Calu3 (cell line): ENCODE measurements at regions not wholly inside any gene's neighbourhood (a gene's known extent, or its start where the extent isn't known, plus 50 kb on each side); places are given as distances from the start of the nearest gene placed in this dataset.

Experiments used
- BruUV-seq: library from RNA; stranded (reverse); fragments of 400-500 nt; replicated peaks from 2 replicates; lab custom pipeline; 2021; lab: Mats Ljungman, UMichigan
- CTCF ChIA-PET: fragments of 300-600 bp; sonication (Branson Sonifier 250); formaldehyde crosslinking; loops from one replicate; lab custom pipeline; 2022; ENCODE audit warnings: antibody characterized with exemption; lab: Charles Lee
- DNase-seq: peaks from one replicate; pipeline ENCODE4 v3.0.0; 2022
- H3K27ac Mint-ChIP-seq: one replicate; pipeline ENCODE4 v1.8.0; 2022; ENCODE audit warnings: mixed read lengths; ENCODE audit not compliant: unreplicated experiment
- H3K27me3 Mint-ChIP-seq: one replicate; pipeline ENCODE4 v1.8.0; 2022; ENCODE audit warnings: mixed read lengths; ENCODE audit not compliant: unreplicated experiment
- H3K36me3 Mint-ChIP-seq: one replicate; pipeline ENCODE4 v1.8.0; 2022; ENCODE audit warnings: mild to moderate bottlenecking, moderate library complexity, mixed read lengths; ENCODE audit not compliant: insufficient read depth, unreplicated experiment
- H3K4me1 Mint-ChIP-seq: one replicate; pipeline ENCODE4 v1.8.0; 2022; ENCODE audit warnings: mild to moderate bottlenecking, low read depth, mixed read lengths; ENCODE audit not compliant: unreplicated experiment
- H3K4me3 Mint-ChIP-seq: one replicate; pipeline ENCODE4 v1.8.0; 2022; ENCODE audit warnings: mild to moderate bottlenecking, low read depth, moderate library complexity, mixed read lengths; ENCODE audit not compliant: unreplicated experiment
- H3K9me3 Mint-ChIP-seq: one replicate; pipeline ENCODE4 v1.8.0; 2022; ENCODE audit warnings: low read depth, mixed read lengths; ENCODE audit not compliant: unreplicated experiment
- intact Hi-C: fragments of 100-400 bp; cut with micrococcal nuclease; formaldehyde crosslinking; loops from one replicate; pipeline ENCODE4 v1.10.0; 2022; ENCODE audit not compliant: unreplicated experiment
- TF ChIP-seq, protein P1 (sequence below): fragments of 200-600 bp; IDR thresholded peaks from one replicate; pipeline ENCODE4 v1.8.0; 2022; ENCODE audit warnings: antibody characterized with exemption; ENCODE audit not compliant: unreplicated experiment

DNA sequence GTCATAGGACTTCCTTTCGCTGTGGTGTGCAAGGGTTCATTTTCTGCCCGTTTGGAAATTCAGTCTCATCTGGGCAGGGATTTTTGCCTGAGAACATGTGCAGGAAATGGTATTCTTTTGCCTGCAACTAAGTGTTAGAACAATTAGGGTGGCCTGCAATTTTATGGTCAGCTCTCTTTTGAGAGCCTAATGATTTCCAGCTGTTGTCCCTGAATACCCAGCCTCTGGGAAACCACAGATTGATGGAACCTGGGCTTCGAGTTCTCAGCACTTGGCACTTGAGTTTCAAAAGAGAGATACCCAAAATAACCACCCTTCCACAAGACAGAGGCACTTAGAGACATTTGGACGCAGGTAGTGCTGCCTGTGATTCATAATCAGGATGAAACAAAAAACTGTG lies 217.2 kb upstream of the FOXA2 start:
- H3K4me1 Mint-ChIP-seq = peaks cover 11% of the 10 kb centered on the region
- H3K27me3 Mint-ChIP-seq = peaks cover 14% of the 10 kb centered on the region
- TF ChIP-seq, protein P1, sequence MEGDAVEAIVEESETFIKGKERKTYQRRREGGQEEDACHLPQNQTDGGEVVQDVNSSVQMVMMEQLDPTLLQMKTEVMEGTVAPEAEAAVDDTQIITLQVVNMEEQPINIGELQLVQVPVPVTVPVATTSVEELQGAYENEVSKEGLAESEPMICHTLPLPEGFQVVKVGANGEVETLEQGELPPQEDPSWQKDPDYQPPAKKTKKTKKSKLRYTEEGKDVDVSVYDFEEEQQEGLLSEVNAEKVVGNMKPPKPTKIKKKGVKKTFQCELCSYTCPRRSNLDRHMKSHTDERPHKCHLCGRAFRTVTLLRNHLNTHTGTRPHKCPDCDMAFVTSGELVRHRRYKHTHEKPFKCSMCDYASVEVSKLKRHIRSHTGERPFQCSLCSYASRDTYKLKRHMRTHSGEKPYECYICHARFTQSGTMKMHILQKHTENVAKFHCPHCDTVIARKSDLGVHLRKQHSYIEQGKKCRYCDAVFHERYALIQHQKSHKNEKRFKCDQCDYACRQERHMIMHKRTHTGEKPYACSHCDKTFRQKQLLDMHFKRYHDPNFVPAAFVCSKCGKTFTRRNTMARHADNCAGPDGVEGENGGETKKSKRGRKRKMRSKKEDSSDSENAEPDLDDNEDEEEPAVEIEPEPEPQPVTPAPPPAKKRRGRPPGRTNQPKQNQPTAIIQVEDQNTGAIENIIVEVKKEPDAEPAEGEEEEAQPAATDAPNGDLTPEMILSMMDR = no peak
- no peak overlapping the region for H3K27ac Mint-ChIP-seq
- DNase-seq = no peak
- no peak overlapping the region for H3K4me3 Mint-ChIP-seq
- intact Hi-C loops = no loop called here
- no TSS peak for BruUV-seq
- H3K36me3 Mint-ChIP-seq = no peaks in the 10 kb centered on the region
- H3K9me3 Mint-ChIP-seq = no peaks in the 10 kb centered on the region
- CTCF ChIA-PET = no interaction called here

DNA sequence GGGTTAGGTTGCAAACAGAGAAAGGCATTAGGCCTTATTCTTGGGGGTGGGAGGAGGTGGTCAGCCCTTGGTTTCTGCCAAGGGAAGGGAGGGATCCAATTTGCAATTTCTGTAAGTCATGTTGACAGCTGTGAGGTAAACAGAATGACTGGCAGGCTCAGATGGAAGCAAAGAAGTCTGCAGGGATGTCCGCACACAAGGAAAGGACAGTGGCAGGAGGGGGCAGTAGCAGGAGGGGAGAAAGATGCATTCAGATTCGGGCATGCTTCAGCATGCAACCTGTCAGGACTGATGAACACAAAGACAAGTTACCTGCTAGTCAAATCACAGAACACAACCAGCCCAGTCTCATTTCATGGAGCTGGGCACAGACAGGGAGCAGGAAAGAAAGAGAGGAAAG lies 217.9 kb upstream of the FOXA2 start:
- DNase-seq = no peak
- H3K27me3 Mint-ChIP-seq = peaks cover 14% of the 10 kb centered on the region

DNA sequence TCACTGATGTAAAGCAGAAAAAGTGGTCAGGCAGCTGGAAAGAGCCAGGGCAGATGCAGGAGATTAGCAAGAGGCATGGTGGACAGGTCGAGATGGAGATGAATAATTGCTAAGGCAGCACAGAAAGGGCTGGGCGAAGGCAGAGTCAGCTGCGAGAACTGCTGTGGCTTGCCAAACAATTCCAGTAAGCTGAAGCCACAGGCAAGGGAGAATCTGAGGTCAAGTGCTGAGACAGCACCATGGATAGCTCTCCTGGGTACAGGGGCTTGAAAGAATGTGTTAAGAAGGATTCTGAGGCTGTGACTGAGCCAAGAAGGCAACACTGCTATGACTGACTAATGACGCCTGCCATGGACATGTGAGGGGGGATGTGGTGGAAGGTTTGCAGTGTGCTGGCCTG lies 220.8 kb upstream of the FOXA2 start:
- TF ChIP-seq, protein P1 = no peak
- Mint-ChIP-seq H3K9me3 (no peaks in the 10 kb centered on the region), H3K4me3 (no peak overlapping the region), H3K4me1 (no peaks in the 10 kb centered on the region), H3K36me3 (no peaks in the 10 kb centered on the region), H3K27ac (no peak overlapping the region), H3K27me3 (peaks cover 14% of the 10 kb centered on the region)
- CTCF ChIA-PET = no interaction called here
- intact Hi-C loops = no loop called here
- no TSS peak for BruUV-seq
- DNase-seq = no peak

More for the DNA sequence above, 217.9 kb upstream of the FOXA2 start:
- peaks cover 5% of the 10 kb centered on the region for H3K4me1 Mint-ChIP-seq
- no peaks in the 10 kb centered on the region for H3K9me3 Mint-ChIP-seq
- BruUV-seq = no TSS peak
- TF ChIP-seq, protein P1 = no peak
- intact Hi-C loops = no loop called here
- no peak overlapping the region for H3K4me3 Mint-ChIP-seq
- no peaks in the 10 kb centered on the region for H3K36me3 Mint-ChIP-seq
- H3K27ac Mint-ChIP-seq = no peak overlapping the region
- CTCF ChIA-PET = no interaction called here

DNA sequence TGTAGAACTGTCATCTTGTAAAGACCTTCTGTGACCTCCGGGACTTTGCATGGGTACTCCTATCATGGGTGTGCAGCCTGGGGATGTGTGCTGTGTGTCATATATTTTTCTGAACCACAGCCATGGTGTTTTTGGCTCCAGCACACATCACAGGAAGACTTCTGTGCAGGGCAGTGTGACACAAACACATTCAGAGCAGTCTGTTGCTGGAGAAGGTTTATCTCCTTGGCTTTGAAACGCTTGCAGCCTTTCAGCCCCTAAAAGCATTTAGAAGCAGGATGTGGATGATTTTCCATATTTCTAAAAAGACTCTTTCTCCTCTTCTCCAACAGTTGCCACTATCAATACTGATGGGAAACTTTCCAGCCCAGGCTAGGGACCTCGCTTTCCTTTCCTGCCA lies 221.6 kb upstream of the FOXA2 start:
- Mint-ChIP-seq H3K27ac (no peak overlapping the region), H3K27me3 (peaks cover 14% of the 10 kb centered on the region), H3K9me3 (no peaks in the 10 kb centered on the region), H3K4me3 (no peak overlapping the region), H3K36me3 (no peaks in the 10 kb centered on the region), H3K4me1 (no peaks in the 10 kb centered on the region)
- no TSS peak for BruUV-seq
- no peak for DNase-seq
- CTCF ChIA-PET = no interaction called here
- intact Hi-C loops = no loop called here
- TF ChIP-seq, protein P1 = no peak

DNA sequence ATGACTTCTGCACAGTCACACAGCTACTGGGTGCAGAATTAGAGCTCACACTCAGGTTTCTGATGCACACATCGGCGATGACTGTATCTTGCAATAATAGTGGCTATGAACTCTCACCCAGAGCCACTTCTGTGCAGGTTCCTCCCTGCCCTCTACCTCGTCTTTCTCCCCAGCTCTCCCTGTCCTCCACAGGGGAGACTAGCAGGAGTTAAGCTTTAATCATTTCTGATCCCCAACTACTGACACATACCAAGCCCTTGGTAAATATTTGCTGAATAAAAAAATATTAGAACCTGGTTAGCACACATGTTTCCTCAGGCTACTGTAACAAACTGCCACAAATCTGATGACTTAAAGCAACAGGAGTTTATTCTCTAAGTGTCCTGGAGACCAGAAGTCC lies 222.7 kb upstream of the FOXA2 start:
- Mint-ChIP-seq H3K27me3 (peaks cover 12% of the 10 kb centered on the region), H3K27ac (no peak overlapping the region), H3K4me1 (no peaks in the 10 kb centered on the region), H3K36me3 (no peaks in the 10 kb centered on the region), H3K9me3 (no peaks in the 10 kb centered on the region), H3K4me3 (no peak overlapping the region)
- CTCF ChIA-PET = no interaction called here
- TF ChIP-seq, protein P1 = no peak
- no peak for DNase-seq
- no TSS peak for BruUV-seq
- intact Hi-C loops = no loop called here
